DND-41 (cell line): ENCODE measurements at regions not wholly inside any gene's neighbourhood (a gene's known extent, or its start where the extent isn't known, plus 50 kb on each side); places are given as distances from the start of the nearest gene placed in this dataset.

Experiments
- EZH2 ChIP-seq: IDR thresholded peaks from 3 replicates; pipeline ENCODE4 v1.6.1; 2012; ENCODE audit warnings: borderline replicate concordance, low read depth, mild to moderate bottlenecking, moderate library complexity, low read length, inconsistent platforms; ENCODE audit not compliant: severe bottlenecking
- TF ChIP-seq, protein P1 (sequence below): IDR thresholded peaks from 2 replicates; pipeline ENCODE4 v1.5.1; 2012; ENCODE audit warnings: borderline replicate concordance, low read length, moderate library complexity, mild to moderate bottlenecking; ENCODE audit not compliant: poor library complexity, severe bottlenecking; ENCODE audit errors: extremely low read depth

- TF ChIP-seq EZH2: no peak
- TF ChIP-seq, protein P1, sequence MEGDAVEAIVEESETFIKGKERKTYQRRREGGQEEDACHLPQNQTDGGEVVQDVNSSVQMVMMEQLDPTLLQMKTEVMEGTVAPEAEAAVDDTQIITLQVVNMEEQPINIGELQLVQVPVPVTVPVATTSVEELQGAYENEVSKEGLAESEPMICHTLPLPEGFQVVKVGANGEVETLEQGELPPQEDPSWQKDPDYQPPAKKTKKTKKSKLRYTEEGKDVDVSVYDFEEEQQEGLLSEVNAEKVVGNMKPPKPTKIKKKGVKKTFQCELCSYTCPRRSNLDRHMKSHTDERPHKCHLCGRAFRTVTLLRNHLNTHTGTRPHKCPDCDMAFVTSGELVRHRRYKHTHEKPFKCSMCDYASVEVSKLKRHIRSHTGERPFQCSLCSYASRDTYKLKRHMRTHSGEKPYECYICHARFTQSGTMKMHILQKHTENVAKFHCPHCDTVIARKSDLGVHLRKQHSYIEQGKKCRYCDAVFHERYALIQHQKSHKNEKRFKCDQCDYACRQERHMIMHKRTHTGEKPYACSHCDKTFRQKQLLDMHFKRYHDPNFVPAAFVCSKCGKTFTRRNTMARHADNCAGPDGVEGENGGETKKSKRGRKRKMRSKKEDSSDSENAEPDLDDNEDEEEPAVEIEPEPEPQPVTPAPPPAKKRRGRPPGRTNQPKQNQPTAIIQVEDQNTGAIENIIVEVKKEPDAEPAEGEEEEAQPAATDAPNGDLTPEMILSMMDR: no peak
These were observed 131.2 kb downstream of the IRF8 start for GRCh38 chr16:86030116-86030515.
